ENCODE measurements at regions not wholly inside any gene's neighbourhood (a gene's known extent, or its start where the extent isn't known, plus 50 kb on each side); places are given as distances from the start of the nearest gene placed in this dataset.

DNA sequence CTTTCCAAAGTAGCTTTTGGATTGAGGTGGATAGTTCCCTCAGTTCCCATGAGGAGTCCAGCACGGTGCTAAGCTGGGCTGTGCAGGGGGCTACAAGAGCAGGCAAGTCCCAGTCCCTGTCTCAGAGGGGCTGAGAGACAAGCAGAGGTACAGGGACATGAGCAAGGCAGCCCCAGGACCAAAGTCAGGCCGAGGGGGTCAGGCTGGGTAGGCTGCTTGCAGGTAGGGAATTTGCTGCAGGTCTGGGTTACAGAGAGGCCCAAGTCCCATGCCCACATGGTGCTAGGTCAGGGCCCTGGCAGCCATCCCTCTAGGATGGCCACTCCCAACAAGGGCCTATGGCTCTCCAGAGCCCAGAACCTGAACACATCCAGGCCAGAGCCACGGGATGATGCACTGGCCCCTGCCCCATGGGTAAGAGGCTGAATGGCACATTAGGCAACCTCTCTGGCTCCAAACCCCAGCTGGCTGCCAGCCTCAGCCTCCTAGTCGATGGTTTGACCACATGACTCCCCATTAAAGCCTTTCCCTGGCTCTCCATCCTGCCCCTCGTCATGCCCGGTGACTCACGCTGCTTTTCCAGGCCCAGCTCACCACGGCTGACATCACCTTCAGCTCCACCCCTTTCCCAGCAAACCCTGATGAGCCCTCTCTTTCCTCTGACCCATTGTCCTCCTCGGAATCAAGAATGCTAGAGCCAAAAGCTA, 83.7 kb downstream of the SDC1 start:
- no peaks in the 10 kb centered on the region for H3K36me3 ChIP-seq
- no peak overlapping the region for H3K4me3 ChIP-seq (ENCODE audit: low read depth, low read length)
- H3K9me3 ChIP-seq (ENCODE audit: severe bottlenecking) = no peaks in the 10 kb centered on the region
- no peak overlapping the region for H3K27ac ChIP-seq
- H3K27me3 ChIP-seq (ENCODE audit: insufficient read depth, low read depth, severe bottlenecking) = no peaks in the 10 kb centered on the region
- DNase-seq = no peak
- TF ChIP-seq, protein P1, sequence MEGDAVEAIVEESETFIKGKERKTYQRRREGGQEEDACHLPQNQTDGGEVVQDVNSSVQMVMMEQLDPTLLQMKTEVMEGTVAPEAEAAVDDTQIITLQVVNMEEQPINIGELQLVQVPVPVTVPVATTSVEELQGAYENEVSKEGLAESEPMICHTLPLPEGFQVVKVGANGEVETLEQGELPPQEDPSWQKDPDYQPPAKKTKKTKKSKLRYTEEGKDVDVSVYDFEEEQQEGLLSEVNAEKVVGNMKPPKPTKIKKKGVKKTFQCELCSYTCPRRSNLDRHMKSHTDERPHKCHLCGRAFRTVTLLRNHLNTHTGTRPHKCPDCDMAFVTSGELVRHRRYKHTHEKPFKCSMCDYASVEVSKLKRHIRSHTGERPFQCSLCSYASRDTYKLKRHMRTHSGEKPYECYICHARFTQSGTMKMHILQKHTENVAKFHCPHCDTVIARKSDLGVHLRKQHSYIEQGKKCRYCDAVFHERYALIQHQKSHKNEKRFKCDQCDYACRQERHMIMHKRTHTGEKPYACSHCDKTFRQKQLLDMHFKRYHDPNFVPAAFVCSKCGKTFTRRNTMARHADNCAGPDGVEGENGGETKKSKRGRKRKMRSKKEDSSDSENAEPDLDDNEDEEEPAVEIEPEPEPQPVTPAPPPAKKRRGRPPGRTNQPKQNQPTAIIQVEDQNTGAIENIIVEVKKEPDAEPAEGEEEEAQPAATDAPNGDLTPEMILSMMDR (IDR thresholded peaks at IDR 0.05; ENCODE audit: low read depth, low read length) = no peak

- Histone ChIP-seq H3K27ac (no peak overlapping the region), H3K36me3 (no peaks in the 10 kb centered on the region), H3K9me3 (ENCODE audit: severe bottlenecking) (no peaks in the 10 kb centered on the region), H3K27me3 (ENCODE audit: insufficient read depth, low read depth, severe bottlenecking) (no peaks in the 10 kb centered on the region), H3K4me3 (ENCODE audit: low read depth, low read length) (no peak overlapping the region)
- no peak for DNase-seq
- TF ChIP-seq, protein P1 (IDR thresholded peaks at IDR 0.05; ENCODE audit: low read depth, low read length) = no peak
These were observed 84.4 kb downstream of the SDC1 start for GRCh38 chr2:20140321-20141055.

DNA sequence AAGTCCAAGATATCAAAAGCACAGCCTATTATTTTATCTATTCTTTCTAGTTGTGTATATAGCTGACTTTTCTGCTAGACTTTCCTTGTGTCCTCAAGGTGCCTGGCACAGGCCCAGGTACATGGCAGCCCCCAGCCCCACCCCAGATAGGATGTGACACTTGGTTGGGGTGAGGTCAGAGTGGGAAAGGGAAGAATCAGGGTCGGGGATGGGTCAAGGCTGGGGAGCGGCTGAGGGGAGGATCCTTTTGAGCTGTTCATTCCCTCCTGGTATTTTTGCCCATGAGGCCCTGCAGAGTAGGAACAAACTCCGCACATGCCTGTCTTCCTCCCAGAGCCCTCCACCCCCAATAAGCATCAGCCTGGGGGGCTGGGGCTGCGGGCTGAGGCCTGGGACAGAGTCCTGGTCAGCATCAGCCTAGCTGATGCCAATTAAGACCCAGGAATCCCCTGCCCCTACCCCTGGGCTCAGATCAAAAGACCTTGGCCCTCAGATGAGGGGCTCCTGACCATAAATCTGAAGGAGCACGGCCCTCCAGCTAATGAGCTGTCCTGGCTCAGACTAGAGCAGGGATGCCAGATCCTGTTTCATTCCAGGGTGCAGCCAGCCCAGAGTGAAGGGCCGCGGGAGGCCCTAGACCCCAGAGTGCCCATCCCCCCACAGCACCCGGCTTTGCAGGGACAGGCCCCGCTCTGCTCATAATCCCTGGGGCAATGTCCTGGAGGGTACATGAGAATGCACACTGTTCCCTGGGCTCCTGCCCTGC, 85.3 kb downstream of the SDC1 start:
- Histone ChIP-seq H3K27me3 (ENCODE audit: insufficient read depth, low read depth, severe bottlenecking) (no peaks in the 10 kb centered on the region), H3K9me3 (ENCODE audit: severe bottlenecking) (no peaks in the 10 kb centered on the region), H3K4me3 (ENCODE audit: low read depth, low read length) (no peak overlapping the region), H3K27ac (no peak overlapping the region), H3K36me3 (no peaks in the 10 kb centered on the region)
- TF ChIP-seq, protein P1 (IDR thresholded peaks at IDR 0.05; ENCODE audit: low read depth, low read length) = no peak
- DNase-seq = no peak

GRCh38 chr2:20138696-20139095, 86.2 kb downstream of the SDC1 start:
- Histone ChIP-seq H3K27ac (no peak overlapping the region), H3K9me3 (ENCODE audit: severe bottlenecking) (no peaks in the 10 kb centered on the region), H3K4me3 (ENCODE audit: low read depth, low read length) (no peak overlapping the region), H3K27me3 (ENCODE audit: insufficient read depth, low read depth, severe bottlenecking) (no peaks in the 10 kb centered on the region), H3K36me3 (no peaks in the 10 kb centered on the region)
- no peak for DNase-seq
- TF ChIP-seq, protein P1 (IDR thresholded peaks at IDR 0.05; ENCODE audit: low read depth, low read length) = no peak

DNA sequence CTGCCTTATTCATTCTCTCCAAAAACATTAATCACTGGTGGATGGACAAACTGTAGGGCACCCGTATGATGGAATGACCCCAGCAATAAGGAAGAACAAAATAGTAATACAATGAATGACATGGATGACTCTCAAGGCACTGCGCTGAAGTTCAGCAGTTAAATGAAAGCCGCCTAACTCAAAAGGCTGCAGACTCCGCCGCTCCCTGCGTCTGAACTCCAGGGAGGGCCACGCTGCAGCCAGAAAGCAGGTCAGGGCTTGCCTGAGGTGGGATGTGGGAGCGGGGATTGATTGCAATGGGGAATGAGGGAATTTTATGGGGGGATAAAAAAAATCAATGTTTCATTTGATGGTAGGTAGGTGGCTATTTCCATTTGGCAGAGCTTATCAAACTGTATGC, 86.5 kb upstream of the LAPTM4A start:
- Histone ChIP-seq H3K27ac (no peak overlapping the region), H3K4me3 (ENCODE audit: low read depth, low read length) (no peak overlapping the region), H3K36me3 (no peaks in the 10 kb centered on the region), H3K27me3 (ENCODE audit: insufficient read depth, low read depth, severe bottlenecking) (no peaks in the 10 kb centered on the region), H3K9me3 (ENCODE audit: severe bottlenecking) (no peaks in the 10 kb centered on the region)
- no peak for DNase-seq
- TF ChIP-seq, protein P1 (IDR thresholded peaks at IDR 0.05; ENCODE audit: low read depth, low read length) = no peak
